Vagina (tissue), 2 donors: ENCODE measurements at regions not wholly inside any gene's neighbourhood (a gene's known extent, or its start where the extent isn't known, plus 50 kb on each side); places are given as distances from the start of the nearest gene placed in this dataset.

Source experiments
- CTCF ChIP-seq, 3 experiments: fragments of 450-650 bp in 2 of 3; fragments of 200-600 bp in 1 of 3; sonication (generic) in 1 of 3; IDR thresholded peaks; one replicate each; pipeline ENCODE4 v1.5.1; 2017 to 2019; ENCODE audit warnings: antibody characterized with exemption in 3 of 3, mild to moderate bottlenecking in 2 of 3, moderate library complexity in 2 of 3
- POLR2A ChIP-seq, 2 donors: fragments of 450-650 bp; IDR thresholded peaks; one replicate each; pipeline ENCODE4 v1.6.1; 2017; ENCODE audit warnings: antibody characterized with exemption in 2 of 2, mild to moderate bottlenecking in 2 of 2, moderate library complexity in 2 of 2
- POLR2AphosphoS5 ChIP-seq, 2 donors: sonication (generic); formaldehyde crosslinking; IDR thresholded peaks; one replicate each; pipeline ENCODE4 v1.9.0; 2017; ENCODE audit warnings: antibody characterized with exemption in 2 of 2, mild to moderate bottlenecking in 2 of 2, low read depth in 1 of 2; ENCODE audit not compliant: insufficient read depth in 1 of 2

GRCh38 chr1:195894411-195894810 lies 713.8 kb downstream of the KCNT2 start:
- TF ChIP-seq CTCF (IDR thresholded peaks at IDR 0.05) (no peak), POLR2A (IDR thresholded peaks at IDR 0.05) (no peak), POLR2AphosphoS5 (IDR thresholded peaks at IDR 0.05; ENCODE audit: insufficient read depth in 1 of 2, low read depth in 1 of 2) (no peak)
